Fibroblast of lung (primary cell): ENCODE measurements at regions not wholly inside any gene's neighbourhood (a gene's known extent, or its start where the extent isn't known, plus 50 kb on each side); places are given as distances from the start of the nearest gene placed in this dataset.

Source experiments
- DNase-seq, 2 donors: peaks; one replicate each; pipeline versions ENCODE4 v3.0.0 to v3.0.0-alpha.2; 2010; ENCODE audit warnings: low read depth in 2 of 2
- H2AFZ ChIP-seq: 2 replicates; pipeline ENCODE4 v1.5.1; 2012; ENCODE audit warnings: low read length, control low read depth, inconsistent platforms
- H3K27ac ChIP-seq: 2 replicates; pipeline ENCODE4 v1.5.1; 2011; ENCODE audit warnings: low read length, control low read depth; ENCODE audit not compliant: insufficient read depth
- H3K27me3 ChIP-seq: 2 replicates; pipeline ENCODE4 v1.5.1; 2011; ENCODE audit warnings: mild to moderate bottlenecking, low read length; ENCODE audit not compliant: control insufficient read depth, insufficient read depth
- H3K36me3 ChIP-seq: 2 replicates; pipeline ENCODE4 v1.5.1; 2011; ENCODE audit warnings: low read length; ENCODE audit not compliant: control insufficient read depth, insufficient read depth
- H3K4me1 ChIP-seq: 2 replicates; pipeline ENCODE4 v1.5.1; 2011; ENCODE audit warnings: low read length; ENCODE audit not compliant: control insufficient read depth, insufficient read depth; ENCODE audit errors: extremely low read depth
- H3K4me2 ChIP-seq: 2 replicates; pipeline ENCODE4 v1.5.1; 2011; ENCODE audit warnings: low read length, control low read depth; ENCODE audit not compliant: insufficient read depth; ENCODE audit errors: extremely low read depth
- H3K4me3 ChIP-seq, 4 experiments: fragments of 200-600 bp in 1 of 4; sonication (generic) in 1 of 4; replicated peaks in 1 of 4; 2 replicates each; pipeline ENCODE4 v1.5.1; 2011 to 2016; ENCODE audit warnings: low read length in 4 of 4, low read depth in 3 of 4, mild to moderate bottlenecking in 3 of 4, control low read depth in 2 of 4, inconsistent platforms in 1 of 4, mixed read lengths in 1 of 4; ENCODE audit not compliant: insufficient read depth in 1 of 4; ENCODE audit errors: control extremely low read depth in 1 of 4
- H3K79me2 ChIP-seq: 2 replicates; pipeline ENCODE4 v1.5.1; 2012; ENCODE audit warnings: mild to moderate bottlenecking, low read length, inconsistent platforms; ENCODE audit not compliant: control insufficient read depth, insufficient read depth
- H3K9ac ChIP-seq: 2 replicates; pipeline ENCODE4 v1.5.1; 2011; ENCODE audit warnings: mild to moderate bottlenecking, low read length, control low read depth; ENCODE audit not compliant: insufficient read depth
- H3K9me3 ChIP-seq: 2 replicates; pipeline ENCODE4 v1.5.1; 2012; ENCODE audit warnings: low read depth, low read length; ENCODE audit not compliant: control insufficient read depth, insufficient read depth
- H4K20me1 ChIP-seq: 2 replicates; pipeline ENCODE4 v1.5.1; 2011; ENCODE audit warnings: low read length; ENCODE audit not compliant: control insufficient read depth, insufficient read depth; ENCODE audit errors: extremely low read depth
- EZH2 ChIP-seq: IDR thresholded peaks from 2 replicates; pipeline ENCODE4 v1.5.1; 2012; ENCODE audit warnings: low read length, control low read depth, mild to moderate bottlenecking; ENCODE audit errors: missing control alignments
- TF ChIP-seq, protein P1 (sequence below), 2 donors: IDR thresholded peaks in 1 of 2; conservative IDR thresholded peaks in 1 of 2; 1 replicate in 1 of 2; 2 replicates in 1 of 2; pipeline ENCODE4 v1.5.1; 2011 to 2012; ENCODE audit warnings: low read length in 2 of 2, control low read depth in 1 of 2, inconsistent platforms in 1 of 2, low read depth in 1 of 2, mild to moderate bottlenecking in 1 of 2

DNA sequence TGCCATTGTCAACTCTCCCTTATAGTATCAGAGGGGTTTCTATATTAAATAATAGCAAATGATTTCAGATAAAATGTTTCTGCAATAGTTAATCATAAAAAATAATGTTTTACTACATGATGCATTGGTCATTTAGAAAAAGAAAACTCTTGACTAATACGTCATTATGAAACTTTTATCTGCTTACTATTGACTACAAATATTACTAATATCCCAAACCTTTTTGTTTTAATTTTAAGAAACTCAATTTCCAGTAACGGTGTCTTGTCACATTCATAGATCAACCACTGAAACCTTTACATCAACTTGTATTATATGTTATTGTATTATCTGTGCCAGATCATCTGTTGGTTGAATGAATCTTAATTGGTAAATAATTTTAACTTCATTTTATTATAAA lies 482.9 kb upstream of the SLC35B3 start:
- TF ChIP-seq EZH2, result no peak
- TF ChIP-seq, protein P1, sequence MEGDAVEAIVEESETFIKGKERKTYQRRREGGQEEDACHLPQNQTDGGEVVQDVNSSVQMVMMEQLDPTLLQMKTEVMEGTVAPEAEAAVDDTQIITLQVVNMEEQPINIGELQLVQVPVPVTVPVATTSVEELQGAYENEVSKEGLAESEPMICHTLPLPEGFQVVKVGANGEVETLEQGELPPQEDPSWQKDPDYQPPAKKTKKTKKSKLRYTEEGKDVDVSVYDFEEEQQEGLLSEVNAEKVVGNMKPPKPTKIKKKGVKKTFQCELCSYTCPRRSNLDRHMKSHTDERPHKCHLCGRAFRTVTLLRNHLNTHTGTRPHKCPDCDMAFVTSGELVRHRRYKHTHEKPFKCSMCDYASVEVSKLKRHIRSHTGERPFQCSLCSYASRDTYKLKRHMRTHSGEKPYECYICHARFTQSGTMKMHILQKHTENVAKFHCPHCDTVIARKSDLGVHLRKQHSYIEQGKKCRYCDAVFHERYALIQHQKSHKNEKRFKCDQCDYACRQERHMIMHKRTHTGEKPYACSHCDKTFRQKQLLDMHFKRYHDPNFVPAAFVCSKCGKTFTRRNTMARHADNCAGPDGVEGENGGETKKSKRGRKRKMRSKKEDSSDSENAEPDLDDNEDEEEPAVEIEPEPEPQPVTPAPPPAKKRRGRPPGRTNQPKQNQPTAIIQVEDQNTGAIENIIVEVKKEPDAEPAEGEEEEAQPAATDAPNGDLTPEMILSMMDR (conservative IDR thresholded peaks at IDR 0.05 in 1 of 2, IDR thresholded peaks at IDR 0.05 in 1 of 2; ENCODE audit: low read depth in 1 of 2, low read length in 2 of 2), result no peak
- H3K36me3 ChIP-seq, result no peaks in the 10 kb centered on the region

DNA sequence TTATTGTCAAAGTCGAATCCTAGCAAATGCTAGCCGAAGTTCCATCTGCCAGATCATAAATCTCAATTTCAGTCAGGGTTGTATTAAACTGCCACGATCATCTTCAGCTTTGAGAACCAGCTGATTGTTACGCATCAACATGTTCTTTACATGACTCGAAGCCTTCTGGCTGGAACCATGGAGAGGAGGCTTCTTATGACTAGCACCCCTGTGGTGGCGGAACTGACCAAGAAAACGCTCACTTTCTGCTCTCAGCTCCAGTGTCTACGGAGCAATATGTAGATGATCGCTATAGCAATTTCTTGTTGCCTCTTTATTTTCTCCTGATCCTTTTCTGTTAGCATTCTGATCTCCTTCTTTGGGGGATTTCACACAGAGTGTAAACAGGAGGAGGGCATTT lies 479.4 kb upstream of the SLC35B3 start:
- Histone ChIP-seq H2AFZ (no peak overlapping the region), H3K27me3 (no peaks in the 10 kb centered on the region), H3K79me2 (no peaks in the 10 kb centered on the region), H3K4me3 (no peak overlapping the region), H3K36me3 (no peaks in the 10 kb centered on the region), H3K9ac (no peak overlapping the region), H3K4me1 (no peaks in the 10 kb centered on the region), H4K20me1 (no peaks in the 10 kb centered on the region), H3K9me3 (no peaks in the 10 kb centered on the region), H3K4me2 (no peak overlapping the region), H3K27ac (no peak overlapping the region)
- no peak for DNase-seq
- TF ChIP-seq, protein P1 (conservative IDR thresholded peaks at IDR 0.05 in 1 of 2, IDR thresholded peaks at IDR 0.05 in 1 of 2; ENCODE audit: low read depth in 1 of 2, low read length in 2 of 2), result no peak
- no peak for TF ChIP-seq EZH2

More for the DNA sequence above, 482.9 kb upstream of the SLC35B3 start:
- H2AFZ ChIP-seq, result no peak overlapping the region
- no peaks in the 10 kb centered on the region for H4K20me1 ChIP-seq
- no peaks in the 10 kb centered on the region for H3K79me2 ChIP-seq
- no peaks in the 10 kb centered on the region for H3K4me1 ChIP-seq
- no peak overlapping the region for H3K27ac ChIP-seq
- no peak overlapping the region for H3K4me2 ChIP-seq
- H3K27me3 ChIP-seq, result no peaks in the 10 kb centered on the region
- no peak overlapping the region for H3K9ac ChIP-seq
- DNase-seq, result no peak
- H3K9me3 ChIP-seq, result no peaks in the 10 kb centered on the region
- no peak overlapping the region for H3K4me3 ChIP-seq

DNA sequence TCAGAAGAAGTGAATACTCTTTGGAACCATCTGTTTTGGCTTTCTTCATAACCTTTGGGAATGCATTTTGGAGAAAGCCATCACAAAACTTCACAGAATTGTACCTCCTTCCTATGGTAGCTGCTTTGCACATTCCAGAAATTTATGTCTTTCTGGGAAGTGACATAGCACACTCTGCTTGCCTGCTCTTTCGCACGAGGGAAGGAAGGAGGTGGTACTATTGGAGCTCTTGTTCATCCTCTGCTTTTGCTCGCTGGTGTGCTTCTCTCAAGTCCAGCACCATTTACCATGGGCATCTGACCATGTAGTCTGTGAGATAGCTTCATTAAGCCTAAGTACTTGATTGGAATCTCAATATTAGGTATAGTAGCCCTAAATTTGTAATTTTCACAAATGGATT lies 473.3 kb upstream of the SLC35B3 start:
- no peak overlapping the region for H2AFZ ChIP-seq
- H3K27ac ChIP-seq, result no peak overlapping the region
- no peak overlapping the region for H3K4me3 ChIP-seq
- DNase-seq, result no peak
- no peaks in the 10 kb centered on the region for H3K27me3 ChIP-seq
- no peak overlapping the region for H3K4me2 ChIP-seq
- no peaks in the 10 kb centered on the region for H3K9me3 ChIP-seq
- no peak overlapping the region for H3K9ac ChIP-seq
- H4K20me1 ChIP-seq, result no peaks in the 10 kb centered on the region
- TF ChIP-seq EZH2, result no peak
- TF ChIP-seq, protein P1 (conservative IDR thresholded peaks at IDR 0.05 in 1 of 2, IDR thresholded peaks at IDR 0.05 in 1 of 2; ENCODE audit: low read depth in 1 of 2, low read length in 2 of 2), result no peak
- H3K79me2 ChIP-seq, result no peaks in the 10 kb centered on the region
- no peaks in the 10 kb centered on the region for H3K4me1 ChIP-seq
- H3K36me3 ChIP-seq, result no peaks in the 10 kb centered on the region
